Activated CD4-positive, alpha-beta memory T cell treated with anti-CD3 and anti-CD28 coated beads for 36 hours (primary cell): ENCODE measurements at regions not wholly inside any gene's neighbourhood (a gene's known extent, or its start where the extent isn't known, plus 50 kb on each side); places are given as distances from the start of the nearest gene placed in this dataset.

ENCODE experiments used
- CTCF ChIA-PET: fragments of 350-600 bp; sonication (Branson Sonifier 250); formaldehyde crosslinking; loops from one replicate; lab custom pipeline; 2021; ENCODE audit warnings: antibody characterized with exemption, inconsistent platforms; lab: Charles Lee
- POLR2A ChIA-PET: fragments of 350-600 bp; sonication (Branson Sonifier 250); formaldehyde crosslinking; loops from one replicate; lab custom pipeline; 2021; ENCODE audit warnings: antibody characterized with exemption; lab: Charles Lee
- DNase-seq: peaks from one replicate; pipeline ENCODE4 v3.0.0-alpha.2; 2020
- H3K27ac Mint-ChIP-seq: one replicate; pipeline ENCODE4 v1.8.0; 2021; ENCODE audit warnings: mixed read lengths
- H3K27me3 Mint-ChIP-seq: one replicate; pipeline ENCODE4 v1.8.0; 2021; ENCODE audit warnings: mixed read lengths
- H3K36me3 Mint-ChIP-seq: one replicate; pipeline ENCODE4 v1.8.0; 2021; ENCODE audit warnings: mixed read lengths
- H3K4me1 Mint-ChIP-seq: one replicate; pipeline ENCODE4 v1.8.0; 2021; ENCODE audit warnings: low read depth, mixed read lengths
- H3K4me3 Mint-ChIP-seq: one replicate; pipeline ENCODE4 v1.8.0; 2021; ENCODE audit warnings: mild to moderate bottlenecking, mixed read lengths
- H3K9me3 Mint-ChIP-seq: one replicate; pipeline ENCODE4 v1.8.0; 2021; ENCODE audit warnings: mixed read lengths
- intact Hi-C: fragments of 100-400 bp; cut with micrococcal nuclease; formaldehyde crosslinking; loops from one replicate; pipeline ENCODE4 v1.15.1; 2023

- Mint-ChIP-seq H3K4me1 (no peaks in the 10 kb centered on the region), H3K27ac (no peak overlapping the region), H3K36me3 (peaks cover 6% of the 10 kb centered on the region), H3K27me3 (no peaks in the 10 kb centered on the region), H3K4me3 (no peak overlapping the region), H3K9me3 (peaks cover 8% of the 10 kb centered on the region)
- DNase-seq, result no peak
- intact Hi-C loops, result no loop called here
- ChIA-PET POLR2A (no interaction called here), CTCF (no interaction called here)
These were observed 182.7 kb upstream of the ARG1 start for GRCh38 chr6:131390322-131390721.

- CTCF ChIA-PET, result no interaction called here
- H3K27me3 Mint-ChIP-seq, result no peaks in the 10 kb centered on the region
- intact Hi-C loops, result no loop called here
- DNase-seq, result no peak
- H3K36me3 Mint-ChIP-seq, result peaks cover 6% of the 10 kb centered on the region
- POLR2A ChIA-PET, result no interaction called here
- H3K4me1 Mint-ChIP-seq, result no peaks in the 10 kb centered on the region
- H3K27ac Mint-ChIP-seq, result no peak overlapping the region
- no peak overlapping the region for H3K4me3 Mint-ChIP-seq
- peaks cover 8% of the 10 kb centered on the region for H3K9me3 Mint-ChIP-seq
These were observed 181.9 kb upstream of the ARG1 start for GRCh38 chr6:131391116-131391515.

- no peak overlapping the region for H3K4me3 Mint-ChIP-seq
- peaks cover 6% of the 10 kb centered on the region for H3K36me3 Mint-ChIP-seq
- intact Hi-C loops, result no loop called here
- ChIA-PET POLR2A (no interaction called here), CTCF (interaction anchor here (1.8 kb wide), 1 partner anchor 508 kb away, joined by 3 read pairs; no protein-coding TSS in a partner anchor)
- peaks cover 8% of the 10 kb centered on the region for H3K9me3 Mint-ChIP-seq
- no peaks in the 10 kb centered on the region for H3K27me3 Mint-ChIP-seq
- H3K4me1 Mint-ChIP-seq, result no peaks in the 10 kb centered on the region
- H3K27ac Mint-ChIP-seq, result no peak overlapping the region
- DNase-seq, result no peak
These were observed 179.6 kb upstream of the ARG1 start for GRCh38 chr6:131393433-131393832.

GRCh38 chr6:131394768-131395432 lies 178.1 kb upstream of the ARG1 start:
- intact Hi-C loops, result no loop called here
- no peak for DNase-seq
- H3K4me3 Mint-ChIP-seq, result no peak overlapping the region
- H3K27me3 Mint-ChIP-seq, result no peaks in the 10 kb centered on the region
- no peaks in the 10 kb centered on the region for H3K4me1 Mint-ChIP-seq
- peaks cover 6% of the 10 kb centered on the region for H3K36me3 Mint-ChIP-seq
- POLR2A ChIA-PET, result no interaction called here
- H3K9me3 Mint-ChIP-seq, result peaks cover 8% of the 10 kb centered on the region
- CTCF ChIA-PET, result interaction anchor here (1.0 kb wide), 1 partner anchor 233 kb away, joined by 3 read pairs; the partner anchor contains the start of gene MED23
- H3K27ac Mint-ChIP-seq, result no peak overlapping the region

GRCh38 chr6:131398176-131398575 lies 174.8 kb upstream of the ARG1 start:
- no peak overlapping the region for H3K4me3 Mint-ChIP-seq
- H3K4me1 Mint-ChIP-seq, result peaks cover 10% of the 10 kb centered on the region
- no peaks in the 10 kb centered on the region for H3K27me3 Mint-ChIP-seq
- peaks cover 27% of the 10 kb centered on the region for H3K9me3 Mint-ChIP-seq
- intact Hi-C loops, result no loop called here
- H3K36me3 Mint-ChIP-seq, result peaks cover 12% of the 10 kb centered on the region
- H3K27ac Mint-ChIP-seq, result no peak overlapping the region
- POLR2A ChIA-PET, result no interaction called here
- CTCF ChIA-PET, result no interaction called here
- no peak for DNase-seq

GRCh38 chr6:131399433-131399832 lies 173.6 kb upstream of the ARG1 start:
- CTCF ChIA-PET, result interaction anchor here (0.9 kb wide), 1 partner anchor 116 kb away, joined by 4 read pairs; no protein-coding TSS in a partner anchor
- peaks cover 22% of the 10 kb centered on the region for H3K9me3 Mint-ChIP-seq
- no peak overlapping the region for H3K4me3 Mint-ChIP-seq
- H3K27me3 Mint-ChIP-seq, result no peaks in the 10 kb centered on the region
- DNase-seq, result no peak
- H3K4me1 Mint-ChIP-seq, result peaks cover 10% of the 10 kb centered on the region
- H3K27ac Mint-ChIP-seq, result no peak overlapping the region
- intact Hi-C loops, result no loop called here
- POLR2A ChIA-PET, result no interaction called here
- H3K36me3 Mint-ChIP-seq, result peaks cover 9% of the 10 kb centered on the region

- CTCF ChIA-PET, result interaction anchor here (0.9 kb wide), 1 partner anchor 117 kb away, joined by 4 read pairs; no protein-coding TSS in a partner anchor
- Mint-ChIP-seq H3K4me1 (peaks cover 10% of the 10 kb centered on the region), H3K4me3 (no peak overlapping the region)
These were observed 172.8 kb upstream of the ARG1 start for GRCh38 chr6:131400054-131400778.

GRCh38 chr6:131400779-131401496 lies 172.1 kb upstream of the ARG1 start:
- H3K36me3 Mint-ChIP-seq, result peaks cover 9% of the 10 kb centered on the region

More at GRCh38 chr6:131400054-131400778, 172.8 kb upstream of the ARG1 start:
- no peaks in the 10 kb centered on the region for H3K27me3 Mint-ChIP-seq
- H3K9me3 Mint-ChIP-seq, result peaks cover 22% of the 10 kb centered on the region
- no peak for DNase-seq
- H3K27ac Mint-ChIP-seq, result peak overlapping the region; percentile 40
- intact Hi-C loops, result no loop called here
- POLR2A ChIA-PET, result no interaction called here
- peaks cover 9% of the 10 kb centered on the region for H3K36me3 Mint-ChIP-seq

GRCh38 chr6:131408811-131409210 lies 164.2 kb upstream of the ARG1 start:
- Mint-ChIP-seq H3K4me3 (no peak overlapping the region), H3K36me3 (peaks cover 11% of the 10 kb centered on the region), H3K9me3 (peaks cover 9% of the 10 kb centered on the region), H3K4me1 (peaks cover 4% of the 10 kb centered on the region), H3K27ac (no peak overlapping the region), H3K27me3 (no peaks in the 10 kb centered on the region)
- intact Hi-C loops, result no loop called here
- no peak for DNase-seq
- POLR2A ChIA-PET, result no interaction called here
- CTCF ChIA-PET, result no interaction called here

More at GRCh38 chr6:131400779-131401496, 172.1 kb upstream of the ARG1 start:
- H3K27ac Mint-ChIP-seq, result no peak overlapping the region
- H3K27me3 Mint-ChIP-seq, result no peaks in the 10 kb centered on the region
- no peak for DNase-seq
- H3K4me1 Mint-ChIP-seq, result peaks cover 10% of the 10 kb centered on the region
- intact Hi-C loops, result no loop called here
- CTCF ChIA-PET, result no interaction called here
- no peak overlapping the region for H3K4me3 Mint-ChIP-seq
- peaks cover 22% of the 10 kb centered on the region for H3K9me3 Mint-ChIP-seq
- POLR2A ChIA-PET, result no interaction called here

- Mint-ChIP-seq H3K9me3 (peaks cover 9% of the 10 kb centered on the region), H3K27ac (no peak overlapping the region), H3K36me3 (peaks cover 11% of the 10 kb centered on the region), H3K27me3 (no peaks in the 10 kb centered on the region), H3K4me3 (no peak overlapping the region), H3K4me1 (peaks cover 10% of the 10 kb centered on the region)
- intact Hi-C loops, result no loop called here
- POLR2A ChIA-PET, result no interaction called here
- CTCF ChIA-PET, result no interaction called here
- no peak for DNase-seq
These were observed 162.2 kb upstream of the ARG1 start for GRCh38 chr6:131410785-131411184.

GRCh38 chr6:131412960-131413830 lies 159.8 kb upstream of the ARG1 start:
- Mint-ChIP-seq H3K4me1 (peaks cover 18% of the 10 kb centered on the region), H3K27ac (no peak overlapping the region), H3K4me3 (no peak overlapping the region), H3K27me3 (no peaks in the 10 kb centered on the region), H3K36me3 (peaks cover 11% of the 10 kb centered on the region), H3K9me3 (peaks cover 9% of the 10 kb centered on the region)
- no peak for DNase-seq
- ChIA-PET CTCF (no interaction called here), POLR2A (no interaction called here)
- intact Hi-C loops, result no loop called here
